HCT116 (cell line): ENCODE measurements at regions not wholly inside any gene's neighbourhood (a gene's known extent, or its start where the extent isn't known, plus 50 kb on each side); places are given as distances from the start of the nearest gene placed in this dataset.

Experiments used
- ATAC-seq: fragments of 200-7000 bp; cut with Tn5 transposase; 2 replicates; pipeline ENCODE4 v1.9.1; 2020; ENCODE audit warnings: mild to moderate bottlenecking, moderate library complexity
- BruUV-seq: library from RNA; stranded (reverse); fragments of 400-500 nt; replicated peaks from 2 replicates; lab custom pipeline; 2021; lab: Mats Ljungman, UMichigan
- CTCF ChIA-PET: fragments of 300-600 bp; sonication (Branson Sonifier 250); formaldehyde crosslinking; loops from one replicate; lab custom pipeline; 2021; ENCODE audit warnings: antibody characterized with exemption; lab: Charles Lee
- POLR2A ChIA-PET: fragments of 300-600, 350-600 bp; sonication (Branson Sonifier 250); formaldehyde crosslinking; loops from one replicate; lab custom pipeline; 2021; ENCODE audit warnings: antibody characterized with exemption; lab: Charles Lee
- RAD21 ChIA-PET, 2 experiments: fragments of 300-600 bp; sonication (Branson Sonifier 250); formaldehyde crosslinking; loops; one replicate each; lab custom pipeline; 2023; ENCODE audit warnings: low total read pairs in 2 of 2; ENCODE audit not compliant: uncharacterized antibody in 2 of 2, unreplicated experiment in 2 of 2, low non-redundant PET in 1 of 2; lab: Charles Lee
- DNase-seq: peaks from one replicate; pipeline ENCODE4 v3.0.0-alpha.2; 2010; ENCODE audit warnings: low read depth, low spot score
- H2AFZ ChIP-seq: fragments of 200-600 bp; shearing (Covaris generic), sonication (generic); 2 replicates; pipeline ENCODE4 v1.6.1; 2017; ENCODE audit warnings: low read depth, mixed run types, mixed read lengths, antibody characterized with exemption, low read length; ENCODE audit not compliant: poor library complexity, severe bottlenecking
- H3K27ac ChIP-seq: 2 replicates; pipeline ENCODE4 v1.5.1; 2012; ENCODE audit warnings: low read depth, low read length
- H3K27me3 ChIP-seq: fragments of 200-600 bp; sonication (generic); 2 replicates; pipeline ENCODE4 v1.6.1; 2016; ENCODE audit warnings: mixed run types, low read length, mixed read lengths; ENCODE audit not compliant: insufficient read depth
- H3K36me3 ChIP-seq, 2 experiments: fragments of 200-500 bp in 1 of 2; fragments of 200-600 bp in 1 of 2; sonication (Bioruptor generic) in 1 of 2; sonication (generic) in 1 of 2; 2 replicates each; pipeline versions ENCODE4 v1.5.1 to v1.6.1; 2014 to 2016; ENCODE audit warnings: low read length in 2 of 2, inconsistent platforms in 1 of 2, mixed read lengths in 1 of 2, mixed run types in 1 of 2; ENCODE audit not compliant: insufficient read depth in 2 of 2, control insufficient read depth in 1 of 2
- H3K4me1 ChIP-seq, 2 experiments: fragments of 200-600 bp in 1 of 2; sonication (generic) in 1 of 2; 2 replicates each; pipeline versions ENCODE4 v1.5.1 to v1.6.1; 2012 to 2017; ENCODE audit warnings: low read length in 2 of 2, inconsistent platforms in 1 of 2, mild to moderate bottlenecking in 1 of 2, mixed read lengths in 1 of 2, mixed run types in 1 of 2, moderate library complexity in 1 of 2; ENCODE audit not compliant: insufficient read depth in 2 of 2, control insufficient read depth in 1 of 2
- H3K4me2 ChIP-seq: fragments of 200-600 bp; sonication (generic); 2 replicates; pipeline ENCODE4 v1.6.1; 2017; ENCODE audit warnings: mixed run types, low read length, mixed read lengths
- H3K4me3 ChIP-seq, 2 experiments: fragments of 200-600 bp in 1 of 2; sonication (generic) in 1 of 2; replicated peaks in 1 of 2; 2 replicates each; pipeline ENCODE4 v1.5.1; 2011 to 2016; ENCODE audit warnings: low read length in 2 of 2, control low read depth in 1 of 2, low read depth in 1 of 2, mild to moderate bottlenecking in 1 of 2, mixed read lengths in 1 of 2, mixed run types in 1 of 2
- H3K79me2 ChIP-seq: fragments of 200-600 bp; sonication (generic); 2 replicates; pipeline ENCODE4 v1.6.1; 2017; ENCODE audit warnings: mild to moderate bottlenecking, mixed run types, low read length, moderate library complexity, mixed read lengths; ENCODE audit not compliant: insufficient read depth
- H3K9ac ChIP-seq: fragments of 200-600 bp; sonication (generic); 2 replicates; pipeline ENCODE4 v1.6.1; 2016; ENCODE audit warnings: low read length, mixed read lengths
- H3K9me2 ChIP-seq: fragments of 200-600 bp; sonication (generic), shearing (Covaris generic); 2 replicates; pipeline ENCODE4 v1.6.1; 2017; ENCODE audit warnings: mixed run types, mild to moderate bottlenecking, moderate library complexity; ENCODE audit not compliant: insufficient read depth
- H3K9me3 ChIP-seq, 2 experiments: fragments of 200-500 bp in 1 of 2; fragments of 200-600 bp in 1 of 2; sonication (Bioruptor generic) in 1 of 2; sonication (generic) in 1 of 2; 2 replicates each; pipeline ENCODE4 v1.6.1; 2014 to 2017; ENCODE audit warnings: low read length in 2 of 2, mixed read lengths in 2 of 2, inconsistent platforms in 1 of 2, low read depth in 1 of 2, mild to moderate bottlenecking in 1 of 2, mixed run types in 1 of 2, moderate library complexity in 1 of 2; ENCODE audit not compliant: control insufficient read depth in 1 of 2, insufficient read depth in 1 of 2
- H4K20me1 ChIP-seq: fragments of 200-600 bp; sonication (generic), shearing (Covaris generic); 2 replicates; pipeline ENCODE4 v1.6.1; 2017; ENCODE audit warnings: mixed run types, mild to moderate bottlenecking, moderate library complexity; ENCODE audit not compliant: insufficient read depth
- ATF3 ChIP-seq: IDR thresholded peaks from 2 replicates; pipeline ENCODE4 v1.6.1; 2012
- CBX3 ChIP-seq: IDR thresholded peaks from 2 replicates; pipeline ENCODE4 v1.6.1; 2012; ENCODE audit warnings: low read depth
- EGR1 ChIP-seq: IDR thresholded peaks from 2 replicates; pipeline ENCODE4 v1.6.1; 2012; ENCODE audit warnings: low read depth
- ELF1 ChIP-seq: IDR thresholded peaks from 2 replicates; pipeline ENCODE4 v1.6.1; 2012; ENCODE audit warnings: low read depth, borderline replicate concordance
- EZH2 ChIP-seq: fragments of 200-600 bp; sonication (generic); IDR thresholded peaks from 2 replicates; pipeline ENCODE4 v1.6.1; 2017; ENCODE audit warnings: antibody characterized with exemption, mixed run types
- EZH2phosphoT487 ChIP-seq: fragments of 200-600 bp; IDR thresholded peaks from 2 replicates; pipeline ENCODE4 v1.6.1; 2018; ENCODE audit warnings: antibody characterized with exemption, borderline replicate concordance
- FOSL1 ChIP-seq: IDR thresholded peaks from 2 replicates; pipeline ENCODE4 v1.6.1; 2012; ENCODE audit warnings: low read depth
- JUND ChIP-seq: IDR thresholded peaks from 2 replicates; pipeline ENCODE4 v1.6.1; 2012
- POLR2A ChIP-seq: IDR thresholded peaks from 2 replicates; pipeline ENCODE4 v1.7.0; 2011; ENCODE audit warnings: borderline replicate concordance; ENCODE audit not compliant: insufficient read depth, insufficient read length; ENCODE audit errors: extremely low read depth
- POLR2AphosphoS5 ChIP-seq: IDR thresholded peaks from 2 replicates; pipeline ENCODE4 v1.6.1; 2011; ENCODE audit warnings: mild to moderate bottlenecking, low read depth, low read length, moderate library complexity
- RAD21 ChIP-seq: IDR thresholded peaks from 2 replicates; pipeline ENCODE4 v1.6.1; 2012; ENCODE audit warnings: low read depth, mild to moderate bottlenecking
- REST ChIP-seq: IDR thresholded peaks from 2 replicates; pipeline ENCODE4 v1.6.1; 2012; ENCODE audit warnings: low read depth
- SIN3A ChIP-seq: IDR thresholded peaks from 2 replicates; pipeline ENCODE4 v1.6.1; 2012; ENCODE audit warnings: low read depth
- SP1 ChIP-seq: IDR thresholded peaks from 2 replicates; pipeline ENCODE4 v1.6.1; 2012; ENCODE audit warnings: low read depth
- SRF ChIP-seq: IDR thresholded peaks from 2 replicates; pipeline ENCODE4 v1.6.1; 2012; ENCODE audit warnings: low read depth
- TCF7L2 ChIP-seq: IDR thresholded peaks from 2 replicates; pipeline ENCODE4 v1.7.0; 2011; ENCODE audit warnings: borderline replicate concordance, inconsistent platforms; ENCODE audit not compliant: insufficient read depth, insufficient read length; ENCODE audit errors: extremely low read depth
- YY1 ChIP-seq: IDR thresholded peaks from 2 replicates; pipeline ENCODE4 v1.6.1; 2011; ENCODE audit warnings: low read length, low read depth, moderate library complexity, mild to moderate bottlenecking; ENCODE audit not compliant: insufficient replicate concordance; ENCODE audit errors: extremely low read depth
- ZFX ChIP-seq: fragments of 450-650 bp; IDR thresholded peaks from 2 replicates; pipeline ENCODE4 v1.6.1; 2017
- ZNF274 ChIP-seq: fragments of 200-500 bp; sonication (Bioruptor generic); IDR thresholded peaks from 2 replicates; pipeline ENCODE4 v1.6.1; 2014; ENCODE audit warnings: mild to moderate bottlenecking, low read depth, low read length, inconsistent platforms
- intact Hi-C: fragments of 100-400 bp; cut with micrococcal nuclease; formaldehyde crosslinking; loops from 2 replicates; pipeline ENCODE4 v1.10.0; 2022
- TF ChIP-seq, protein P1 (sequence below): IDR thresholded peaks from 2 replicates; pipeline ENCODE4 v1.6.1; 2012

- ChIA-PET RAD21 (no interaction called here), CTCF (no interaction called here), POLR2A (no interaction called here)
- ATAC-seq, result no peak
- Histone ChIP-seq H4K20me1 (no peaks in the 10 kb centered on the region), H3K27me3 (0 out of 2 replicates have a peak, but pooled peaks cover 2% of the 10 kb centered on the region), H3K36me3 (no peaks in the 10 kb centered on the region), H3K4me2 (no peak overlapping the region), H3K4me3 (no peak overlapping the region), H2AFZ (no peak overlapping the region), H3K9me2 (no peaks in the 10 kb centered on the region), H3K9ac (no peak overlapping the region), H3K79me2 (no peaks in the 10 kb centered on the region), H3K4me1 (no peaks in the 10 kb centered on the region), H3K27ac (no peak overlapping the region), H3K9me3 (no peaks in the 10 kb centered on the region)
- intact Hi-C loops, result no loop called here
- no peak for DNase-seq
- no peak for TF ChIP-seq TCF7L2
- TF ChIP-seq ELF1, result no peak
- no peak for TF ChIP-seq JUND
- no TSS peak for BruUV-seq
Measured at GRCh38 chr1:4219111-4219510, 319.0 kb upstream of the C1orf174 start.

DNA sequence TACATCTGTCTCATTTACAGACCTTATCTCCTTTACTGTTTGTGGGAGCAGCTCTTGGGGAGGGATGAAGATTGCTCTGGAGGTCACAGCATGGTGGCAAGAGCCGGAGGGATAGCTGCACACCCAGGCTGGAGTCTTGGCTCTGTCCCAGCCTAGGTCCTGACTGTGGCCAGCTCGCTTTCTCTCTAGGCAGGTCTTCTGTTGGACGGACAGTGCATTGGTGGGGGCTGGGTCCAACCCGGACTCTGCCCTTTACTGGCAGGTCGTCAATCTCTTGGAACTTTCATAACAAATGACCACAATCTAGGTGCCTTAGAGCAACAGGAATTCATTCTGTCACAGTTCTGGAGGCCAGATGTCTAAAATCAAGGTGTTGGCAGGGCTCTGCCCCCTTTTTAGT lies 319.8 kb upstream of the C1orf174 start:
- intact Hi-C loops, result no loop called here
- Histone ChIP-seq H3K36me3 (no peaks in the 10 kb centered on the region), H3K9me3 (no peaks in the 10 kb centered on the region), H4K20me1 (no peaks in the 10 kb centered on the region), H3K27me3 (0 out of 2 replicates have a peak, but pooled peaks cover 2% of the 10 kb centered on the region), H3K27ac (no peak overlapping the region), H3K4me1 (no peaks in the 10 kb centered on the region), H3K9ac (no peak overlapping the region), H3K4me3 (no peak overlapping the region), H3K9me2 (no peaks in the 10 kb centered on the region), H2AFZ (no peak overlapping the region), H3K79me2 (no peaks in the 10 kb centered on the region), H3K4me2 (no peak overlapping the region)
- no TSS peak for BruUV-seq
- POLR2A ChIA-PET, result no interaction called here
- TF ChIP-seq ZNF274, result no peak
- no peak for TF ChIP-seq EGR1
- no peak for TF ChIP-seq REST
- TF ChIP-seq FOSL1, result no peak
- no peak for TF ChIP-seq YY1
- no peak for TF ChIP-seq EZH2phosphoT487
- TF ChIP-seq RAD21, result no peak
- no peak for TF ChIP-seq EZH2
- no peak for TF ChIP-seq ZFX
- no peak for TF ChIP-seq CBX3
- no peak for TF ChIP-seq SRF
- no peak for TF ChIP-seq POLR2A
- TF ChIP-seq SIN3A, result no peak
- no peak for TF ChIP-seq SP1
- TF ChIP-seq, protein P1, sequence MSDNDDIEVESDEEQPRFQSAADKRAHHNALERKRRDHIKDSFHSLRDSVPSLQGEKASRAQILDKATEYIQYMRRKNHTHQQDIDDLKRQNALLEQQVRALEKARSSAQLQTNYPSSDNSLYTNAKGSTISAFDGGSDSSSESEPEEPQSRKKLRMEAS, result no peak
- TF ChIP-seq ATF3, result no peak
- TF ChIP-seq POLR2AphosphoS5, result no peak
- no peak for TF ChIP-seq TCF7L2
- ATAC-seq (no peak), DNase-seq (no peak)
- CTCF ChIA-PET, result no interaction called here
- RAD21 ChIA-PET, result no interaction called here
